Activated T-helper 1 cell treated with anti-CD3 and anti-CD28 coated beads, Interleukin-12 subunit alpha, Interleukin-12 subunit beta, Interleukin-2, Interleukin-4 antibody, amounts not matched to agents 30 ng/mL and 10 ng/mL and 1 ng/mL, durations not matched to agents 14 hours and 24 hours and 36 hours (primary cell): ENCODE measurements at regions not wholly inside any gene's neighbourhood (a gene's known extent, or its start where the extent isn't known, plus 50 kb on each side); places are given as distances from the start of the nearest gene placed in this dataset.

Experiments used
- DNase-seq: peaks from one replicate; pipeline ENCODE4 v3.0.0; 2021; ENCODE audit warnings: low spot score
- H3K27ac Mint-ChIP-seq: one replicate; pipeline ENCODE4 v1.8.0; 2021; ENCODE audit warnings: mild to moderate bottlenecking, mixed read lengths
- H3K27me3 Mint-ChIP-seq: one replicate; pipeline ENCODE4 v1.8.0; 2022; ENCODE audit warnings: mild to moderate bottlenecking, moderate library complexity, mixed read lengths; ENCODE audit not compliant: insufficient read depth
- H3K36me3 Mint-ChIP-seq: one replicate; pipeline ENCODE4 v1.8.0; 2021; ENCODE audit warnings: low read depth, mixed read lengths
- H3K4me1 Mint-ChIP-seq: one replicate; pipeline ENCODE4 v1.8.0; 2021; ENCODE audit warnings: low read depth, mixed read lengths
- H3K4me3 Mint-ChIP-seq: one replicate; pipeline ENCODE4 v1.8.0; 2021; ENCODE audit warnings: mild to moderate bottlenecking, moderate library complexity, mixed read lengths
- H3K9me3 Mint-ChIP-seq: one replicate; pipeline ENCODE4 v1.8.0; 2021; ENCODE audit warnings: mixed read lengths
- intact Hi-C: fragments of 100-400 bp; cut with micrococcal nuclease; formaldehyde crosslinking; loops from one replicate; pipeline ENCODE4 v1.15.1; 2024

DNA sequence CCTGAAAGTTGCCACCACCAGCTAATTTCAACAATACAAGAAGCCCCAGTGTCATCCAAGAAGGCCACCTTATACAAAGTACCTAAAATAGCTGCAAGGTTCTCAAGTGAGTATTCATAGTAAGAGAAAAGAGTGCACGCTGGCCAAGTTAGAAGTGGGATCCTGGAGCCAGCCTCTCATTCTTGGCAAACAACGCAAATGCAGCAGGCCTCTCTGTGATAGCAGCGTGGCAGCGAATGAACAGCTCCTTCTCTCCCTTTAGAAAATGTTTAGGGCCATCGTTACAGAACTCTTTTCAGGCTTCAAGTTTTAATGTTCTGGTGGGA lies 78.0 kb upstream of the IFNG-AS1 start:
- H3K4me1 Mint-ChIP-seq: no peaks in the 10 kb centered on the region
- H3K4me3 Mint-ChIP-seq: no peak overlapping the region
- H3K27ac Mint-ChIP-seq: no peak overlapping the region
- no peaks in the 10 kb centered on the region for H3K36me3 Mint-ChIP-seq
- intact Hi-C loops: no loop called here
- H3K9me3 Mint-ChIP-seq: peaks cover 12% of the 10 kb centered on the region
- H3K27me3 Mint-ChIP-seq: peaks cover 7% of the 10 kb centered on the region
- no peak for DNase-seq

DNA sequence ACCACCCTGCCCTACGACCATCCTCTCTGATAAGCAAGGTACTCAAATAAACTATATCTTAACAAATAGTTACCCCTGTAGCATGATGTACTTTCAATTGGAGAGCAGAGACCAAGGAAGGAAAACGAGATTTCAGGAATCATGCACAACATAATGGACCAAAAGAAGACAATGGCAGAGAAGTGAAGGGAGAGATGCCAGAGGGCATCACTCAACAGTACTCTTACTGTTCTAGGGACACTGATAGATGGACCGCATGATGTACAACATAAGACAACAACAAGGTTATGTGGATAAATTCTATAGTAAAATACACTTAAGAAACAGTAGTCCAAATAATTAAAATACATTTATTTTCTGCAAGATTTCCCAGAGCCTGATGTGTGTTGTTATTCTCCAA lies 77.5 kb upstream of the IFNG-AS1 start:
- Mint-ChIP-seq H3K27ac (no peak overlapping the region), H3K27me3 (peaks cover 7% of the 10 kb centered on the region), H3K4me3 (no peak overlapping the region), H3K9me3 (peaks cover 9% of the 10 kb centered on the region), H3K4me1 (no peaks in the 10 kb centered on the region), H3K36me3 (no peaks in the 10 kb centered on the region)
- intact Hi-C loops: no loop called here
- no peak for DNase-seq

DNA sequence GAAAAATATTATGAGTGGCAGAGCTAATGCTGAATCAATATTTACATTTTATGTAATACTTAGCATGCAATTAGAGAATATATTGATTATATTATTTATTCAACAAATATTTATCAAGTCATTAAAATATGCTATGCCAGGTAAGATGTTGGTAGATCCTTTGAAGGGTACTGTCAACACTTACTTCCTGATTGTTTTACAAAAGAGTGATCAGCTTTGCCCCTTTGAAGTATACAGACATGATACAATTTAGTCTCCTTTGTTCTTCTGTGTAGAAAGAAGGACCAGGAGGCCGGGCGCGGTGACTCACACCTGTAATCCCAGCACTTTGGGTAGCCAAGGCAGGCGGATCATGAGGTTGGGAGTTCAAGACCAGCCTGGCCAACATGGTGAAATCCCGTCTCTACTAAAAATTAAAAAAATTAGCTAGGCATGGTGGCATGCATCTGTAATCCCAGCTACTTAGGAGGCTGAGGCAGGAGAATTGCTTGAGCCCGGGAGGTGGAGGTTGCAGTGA lies 73.9 kb upstream of the IFNG-AS1 start:
- H3K27ac Mint-ChIP-seq: no peak overlapping the region
- peaks cover 3% of the 10 kb centered on the region for H3K9me3 Mint-ChIP-seq
- H3K36me3 Mint-ChIP-seq: no peaks in the 10 kb centered on the region
- no peak overlapping the region for H3K4me3 Mint-ChIP-seq
- no peak for DNase-seq
- intact Hi-C loops: no loop called here
- H3K4me1 Mint-ChIP-seq: no peaks in the 10 kb centered on the region
- H3K27me3 Mint-ChIP-seq: peaks cover 5% of the 10 kb centered on the region

DNA sequence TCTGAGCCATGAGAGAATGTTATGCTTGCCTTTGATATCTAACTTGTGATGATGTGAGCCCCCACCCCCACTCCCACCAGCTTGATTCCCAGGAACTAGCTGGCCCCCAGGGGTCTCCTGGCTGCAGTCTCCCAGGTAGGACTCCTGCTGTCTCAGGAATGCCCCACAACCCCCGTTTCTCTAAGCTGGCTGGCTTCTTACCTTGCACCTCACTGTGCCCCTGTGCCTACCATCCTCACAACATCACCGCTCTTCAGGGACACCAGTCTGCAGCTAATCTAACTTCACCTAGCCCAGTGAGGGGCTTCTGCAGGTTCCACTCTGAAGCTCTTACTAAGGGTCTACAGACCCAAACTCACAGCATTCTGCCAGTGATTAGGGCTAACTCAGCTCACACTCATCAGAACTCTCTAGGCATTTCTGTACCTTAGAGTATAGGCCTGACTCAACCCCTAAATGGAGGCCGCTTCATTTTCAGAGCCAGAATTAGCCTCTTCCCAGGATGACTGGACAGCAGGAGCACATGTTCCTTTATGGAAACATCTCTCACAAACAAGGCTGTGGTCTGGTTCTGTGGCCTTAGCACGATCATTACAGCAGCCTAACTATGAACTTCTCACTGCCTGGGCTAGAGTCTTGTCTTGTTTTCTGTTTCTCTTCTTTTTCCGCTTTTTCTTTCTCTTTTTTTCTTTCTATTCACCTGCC lies 72.8 kb upstream of the IFNG-AS1 start:
- DNase-seq: no peak
- Mint-ChIP-seq H3K27ac (no peak overlapping the region), H3K4me3 (no peak overlapping the region), H3K9me3 (peaks cover 3% of the 10 kb centered on the region), H3K4me1 (no peaks in the 10 kb centered on the region), H3K36me3 (no peaks in the 10 kb centered on the region), H3K27me3 (peaks cover 9% of the 10 kb centered on the region)
- intact Hi-C loops: no loop called here

DNA sequence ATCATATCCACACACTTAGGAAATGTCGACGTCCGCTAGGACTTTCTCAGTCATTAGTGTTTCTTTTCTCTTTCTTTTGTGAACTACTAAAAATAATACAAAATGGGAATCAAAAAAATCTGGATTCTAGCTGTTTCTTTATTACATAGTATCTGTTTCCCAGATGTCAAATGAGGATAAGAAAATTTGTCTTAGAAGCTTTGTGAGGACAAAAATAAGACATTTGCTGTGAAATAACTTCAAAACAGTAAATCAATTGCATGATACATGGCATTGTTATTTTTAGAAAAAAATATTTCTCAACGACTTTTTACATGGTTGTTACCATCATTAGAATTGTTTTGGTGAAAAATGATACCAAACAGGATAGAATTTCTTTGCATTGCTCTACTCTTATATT lies 71.4 kb upstream of the IFNG-AS1 start:
- Mint-ChIP-seq H3K4me3 (no peak overlapping the region), H3K36me3 (no peaks in the 10 kb centered on the region), H3K4me1 (no peaks in the 10 kb centered on the region), H3K9me3 (no peaks in the 10 kb centered on the region), H3K27me3 (peaks cover 7% of the 10 kb centered on the region), H3K27ac (no peak overlapping the region)
- intact Hi-C loops: no loop called here
- DNase-seq: no peak

DNA sequence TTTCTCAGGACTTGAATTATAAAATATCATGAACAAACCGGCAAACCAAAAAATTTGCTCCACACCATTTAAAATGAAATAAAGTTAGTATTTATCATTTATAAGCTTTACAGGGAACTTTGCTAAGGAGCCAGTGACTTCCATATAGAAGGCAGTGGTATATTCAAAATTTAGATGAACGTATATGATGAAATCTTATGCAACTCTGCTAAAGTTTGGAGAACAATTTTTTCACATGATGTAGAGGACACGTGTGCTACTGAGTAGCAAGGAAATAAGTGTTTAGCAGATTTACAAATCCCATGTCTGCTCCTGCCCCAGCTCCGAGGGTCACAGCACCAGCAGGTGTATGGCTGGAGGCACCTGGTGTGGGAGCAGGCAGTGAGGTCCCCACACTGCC lies 70.8 kb upstream of the IFNG-AS1 start:
- no peaks in the 10 kb centered on the region for H3K36me3 Mint-ChIP-seq
- DNase-seq: no peak
- intact Hi-C loops: no loop called here
- H3K9me3 Mint-ChIP-seq: no peaks in the 10 kb centered on the region
- H3K4me1 Mint-ChIP-seq: no peaks in the 10 kb centered on the region
- no peak overlapping the region for H3K4me3 Mint-ChIP-seq
- H3K27me3 Mint-ChIP-seq: peaks cover 6% of the 10 kb centered on the region
- H3K27ac Mint-ChIP-seq: no peak overlapping the region

DNA sequence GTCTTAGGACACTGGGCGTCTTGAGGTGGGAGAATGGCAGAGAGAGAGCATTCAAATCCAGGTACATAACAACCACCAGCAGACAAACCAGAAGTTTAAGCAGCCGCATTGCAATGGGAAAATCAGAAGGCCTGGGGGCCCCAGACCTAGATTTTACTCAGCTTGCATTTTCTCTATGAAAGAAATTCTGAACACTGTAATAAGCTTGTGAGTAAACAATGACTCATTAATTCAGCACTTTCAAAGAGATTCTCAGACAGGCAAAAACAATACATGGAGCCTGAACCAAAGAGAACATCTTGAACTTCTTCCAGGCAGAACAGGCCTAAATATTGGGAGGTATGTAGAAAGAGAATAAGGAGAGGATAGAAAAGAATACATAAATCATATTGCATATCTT lies 69.8 kb upstream of the IFNG-AS1 start:
- Mint-ChIP-seq H3K27ac (no peak overlapping the region), H3K9me3 (no peaks in the 10 kb centered on the region), H3K4me3 (no peak overlapping the region), H3K4me1 (no peaks in the 10 kb centered on the region), H3K36me3 (no peaks in the 10 kb centered on the region), H3K27me3 (peaks cover 6% of the 10 kb centered on the region)
- DNase-seq: no peak
- intact Hi-C loops: no loop called here

DNA sequence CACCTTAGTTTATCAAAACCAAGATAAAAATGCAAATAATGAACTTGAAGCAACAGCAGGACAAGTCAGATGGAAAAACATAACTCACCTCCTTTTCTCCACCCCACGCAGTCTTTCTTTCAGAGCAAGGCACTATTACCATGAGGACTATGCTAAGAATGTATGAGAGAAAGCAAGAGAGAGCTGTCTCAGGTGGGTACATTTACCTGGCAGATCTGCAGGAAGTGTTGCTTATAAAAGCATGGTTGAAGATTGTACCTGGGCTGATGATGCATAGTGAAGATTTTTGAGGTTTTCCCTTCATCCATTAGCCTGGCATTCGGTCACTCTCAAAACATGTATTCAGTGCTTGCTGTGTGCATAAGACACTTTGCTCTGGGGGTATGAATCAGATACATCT lies 68.8 kb upstream of the IFNG-AS1 start:
- Mint-ChIP-seq H3K4me1 (peaks cover 2% of the 10 kb centered on the region), H3K27ac (no peak overlapping the region), H3K9me3 (no peaks in the 10 kb centered on the region), H3K4me3 (no peak overlapping the region), H3K36me3 (no peaks in the 10 kb centered on the region), H3K27me3 (peaks cover 6% of the 10 kb centered on the region)
- no peak for DNase-seq
- intact Hi-C loops: no loop called here

DNA sequence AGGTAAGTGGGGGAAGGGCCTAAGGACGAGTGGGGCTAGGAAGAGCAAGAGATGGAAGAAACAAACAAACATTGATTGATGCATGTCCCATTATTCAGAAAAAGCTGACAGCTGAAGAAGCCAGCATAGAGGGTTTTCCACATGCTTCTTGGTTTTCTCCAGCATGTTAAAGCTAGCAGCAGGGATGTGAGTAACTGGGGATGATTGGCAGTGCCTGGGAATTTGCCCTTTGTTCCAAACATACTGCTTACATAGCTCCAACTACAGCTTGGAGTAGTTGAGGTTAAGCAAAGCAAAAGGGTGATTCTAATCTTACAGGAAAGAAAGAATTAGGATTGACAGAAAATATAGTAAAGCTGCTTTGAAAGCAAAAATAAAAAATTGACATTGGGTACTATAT lies 68.0 kb upstream of the IFNG-AS1 start:
- Mint-ChIP-seq H3K4me1 (peaks cover 8% of the 10 kb centered on the region), H3K36me3 (no peaks in the 10 kb centered on the region), H3K4me3 (no peak overlapping the region), H3K27ac (no peak overlapping the region), H3K9me3 (no peaks in the 10 kb centered on the region), H3K27me3 (peaks cover 6% of the 10 kb centered on the region)
- intact Hi-C loops: no loop called here
- no peak for DNase-seq

DNA sequence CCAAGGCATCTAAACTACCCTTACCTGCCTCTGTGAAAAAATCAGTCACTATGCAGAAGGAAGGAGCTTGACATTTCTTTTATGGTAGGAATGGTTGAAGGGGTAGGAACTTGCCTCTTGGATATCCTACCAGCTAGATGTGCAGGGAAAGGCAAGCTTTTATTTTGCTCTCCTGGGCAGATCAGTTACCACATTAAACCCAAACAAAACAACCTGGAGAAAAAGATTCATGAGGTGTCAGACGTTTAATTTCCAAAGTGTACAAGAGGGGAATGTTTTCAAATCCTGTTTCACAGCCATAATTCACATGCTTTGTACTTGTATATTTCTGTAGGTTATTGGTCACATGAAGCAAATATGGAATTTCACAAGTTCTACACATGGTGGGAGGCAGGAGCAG lies 67.0 kb upstream of the IFNG-AS1 start:
- H3K4me3 Mint-ChIP-seq: no peak overlapping the region
- H3K27ac Mint-ChIP-seq: no peak overlapping the region
- H3K27me3 Mint-ChIP-seq: peaks cover 6% of the 10 kb centered on the region
- H3K9me3 Mint-ChIP-seq: no peaks in the 10 kb centered on the region
- peaks cover 8% of the 10 kb centered on the region for H3K4me1 Mint-ChIP-seq
- no peaks in the 10 kb centered on the region for H3K36me3 Mint-ChIP-seq
- no peak for DNase-seq
- intact Hi-C loops: no loop called here

DNA sequence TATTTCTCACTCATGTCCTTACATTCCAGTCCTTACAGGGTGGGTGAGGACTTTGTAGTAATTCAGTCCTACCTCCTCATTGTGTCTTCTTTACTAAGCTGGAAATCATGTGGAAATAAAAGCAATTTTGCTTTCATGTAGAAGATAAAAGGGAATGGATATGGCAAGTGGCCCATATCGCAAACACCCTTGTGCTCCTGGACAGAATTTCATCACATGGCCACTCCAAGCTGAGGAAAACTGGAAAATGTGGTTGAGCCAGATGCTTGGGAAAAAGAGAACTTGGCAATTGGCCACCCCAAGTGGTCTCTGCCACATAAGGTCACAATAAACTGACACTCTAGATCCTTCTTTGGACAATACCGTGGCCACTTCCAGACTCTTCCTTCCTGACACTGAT lies 64.2 kb upstream of the IFNG-AS1 start:
- H3K4me1 Mint-ChIP-seq: peaks cover 8% of the 10 kb centered on the region
- H3K27me3 Mint-ChIP-seq: peaks cover 5% of the 10 kb centered on the region
- H3K27ac Mint-ChIP-seq: no peak overlapping the region
- no peak for DNase-seq
- intact Hi-C loops: no loop called here
- no peak overlapping the region for H3K4me3 Mint-ChIP-seq
- H3K9me3 Mint-ChIP-seq: no peaks in the 10 kb centered on the region
- peaks cover 1% of the 10 kb centered on the region for H3K36me3 Mint-ChIP-seq

DNA sequence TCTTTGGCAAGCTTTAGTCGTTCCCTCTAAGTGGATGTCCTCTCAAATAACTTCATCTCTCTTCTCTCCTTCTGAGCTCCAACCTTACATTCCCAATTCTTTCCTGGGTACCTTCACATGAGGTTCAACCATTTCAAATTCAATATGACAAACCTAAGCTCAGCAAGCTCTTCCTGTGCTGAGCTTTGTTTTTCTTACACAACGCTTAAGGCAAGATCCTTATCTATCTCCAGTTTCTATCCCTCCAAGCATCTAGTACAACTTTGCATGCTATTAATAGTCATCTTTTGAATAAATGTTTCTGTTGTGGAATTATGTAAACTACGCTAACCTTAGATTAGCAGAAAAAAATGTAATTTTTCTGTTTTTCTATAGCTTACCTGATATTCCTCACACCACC lies 63.7 kb upstream of the IFNG-AS1 start:
- Mint-ChIP-seq H3K36me3 (peaks cover 1% of the 10 kb centered on the region), H3K4me3 (no peak overlapping the region)
- intact Hi-C loops: no loop called here

DNA sequence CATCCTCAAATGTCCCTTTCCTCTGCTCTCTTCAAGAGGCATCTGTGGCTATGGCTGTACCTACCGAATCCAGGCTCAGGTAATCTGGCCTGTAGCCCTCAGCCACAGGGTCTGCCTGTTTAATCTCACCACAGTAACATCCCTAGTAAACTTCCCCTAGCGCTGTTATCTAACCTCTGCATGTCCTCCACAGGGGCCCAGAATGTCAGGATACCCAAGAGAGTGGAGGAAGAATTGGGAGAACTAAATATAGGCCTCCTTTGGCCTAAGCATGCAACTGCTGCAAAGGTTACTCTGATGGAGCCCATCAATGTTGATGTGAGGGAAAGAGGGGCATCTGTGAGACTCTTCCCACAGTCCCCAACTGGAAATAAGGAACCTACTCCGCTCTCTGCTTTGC lies 63.2 kb upstream of the IFNG-AS1 start:
- intact Hi-C loops: no loop called here
- Mint-ChIP-seq H3K27me3 (peaks cover 3% of the 10 kb centered on the region), H3K9me3 (no peaks in the 10 kb centered on the region), H3K4me1 (peaks cover 8% of the 10 kb centered on the region), H3K4me3 (no peak overlapping the region), H3K36me3 (peaks cover 1% of the 10 kb centered on the region), H3K27ac (no peak overlapping the region)
- no peak for DNase-seq

More for the DNA sequence above, 63.7 kb upstream of the IFNG-AS1 start:
- Mint-ChIP-seq H3K4me1 (peaks cover 8% of the 10 kb centered on the region), H3K27me3 (peaks cover 5% of the 10 kb centered on the region), H3K9me3 (no peaks in the 10 kb centered on the region), H3K27ac (no peak overlapping the region)
- no peak for DNase-seq

DNA sequence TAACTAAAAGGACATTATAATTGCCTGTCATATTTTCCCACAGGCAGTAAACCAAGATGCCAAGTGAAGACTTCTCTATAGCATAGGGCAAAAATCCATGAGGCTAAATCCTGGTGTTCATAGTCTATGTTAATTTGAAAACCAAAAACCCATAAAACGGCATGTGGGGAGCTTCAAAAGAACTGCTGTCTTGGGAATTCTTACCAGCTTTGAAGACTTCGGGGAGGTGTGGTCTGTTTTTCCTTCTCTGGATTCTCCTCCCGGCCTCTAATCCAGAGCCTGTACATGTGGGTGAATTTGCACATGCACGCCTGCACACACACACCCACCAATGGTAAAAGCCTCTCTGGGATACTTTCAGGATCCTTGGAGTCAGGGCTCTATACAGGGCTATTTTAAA lies 61.9 kb upstream of the IFNG-AS1 start:
- intact Hi-C loops: no loop called here
- Mint-ChIP-seq H3K4me1 (peaks cover 8% of the 10 kb centered on the region), H3K36me3 (peaks cover 1% of the 10 kb centered on the region), H3K9me3 (no peaks in the 10 kb centered on the region), H3K27ac (no peak overlapping the region), H3K27me3 (peaks cover 3% of the 10 kb centered on the region), H3K4me3 (no peak overlapping the region)
- no peak for DNase-seq
